HG02885 (cell line): ENCODE measurements at regions not wholly inside any gene's neighbourhood (a gene's known extent, or its start where the extent isn't known, plus 50 kb on each side); places are given as distances from the start of the nearest gene placed in this dataset.

Source experiments
- ATAC-seq: cut with Tn5 transposase; IDR thresholded peaks from one replicate; pipeline ENCODE4 v1.9.1; 2021; ENCODE audit warnings: mild to moderate bottlenecking; ENCODE audit not compliant: unreplicated experiment, poor library complexity

GRCh38 chr6:18663011-18663410 is 275.9 kb downstream of the RNF144B start:
- ATAC-seq: no peak

GRCh38 chr6:18664401-18664800 is 277.3 kb downstream of the RNF144B start:
- ATAC-seq: no peak

- ATAC-seq: no peak
Observed at GRCh38 chr6:18667612-18668011, 280.5 kb downstream of the RNF144B start.

GRCh38 chr6:18668994-18669393 is 281.8 kb downstream of the RNF144B start:
- ATAC-seq: no peak

GRCh38 chr6:18672852-18673251 is 285.7 kb downstream of the RNF144B start:
- ATAC-seq: no peak

GRCh38 chr6:18674346-18674745 is 287.2 kb downstream of the RNF144B start:
- no peak for ATAC-seq

GRCh38 chr6:18675881-18676280 is 288.7 kb downstream of the RNF144B start:
- no peak for ATAC-seq

- ATAC-seq: no peak
Observed at GRCh38 chr6:18676548-18676947, 289.4 kb downstream of the RNF144B start.

- no peak for ATAC-seq
Observed at GRCh38 chr6:18680842-18681241, 293.7 kb downstream of the RNF144B start.

GRCh38 chr6:18681832-18682503 is 294.8 kb downstream of the RNF144B start:
- no peak for ATAC-seq

- ATAC-seq: no peak
Observed at GRCh38 chr6:18684343-18684742, 297.2 kb downstream of the RNF144B start.

- ATAC-seq: no peak
Observed at GRCh38 chr6:18692929-18693685, 306.0 kb downstream of the RNF144B start.

- no peak for ATAC-seq
Observed at GRCh38 chr6:18693881-18694280, 306.7 kb downstream of the RNF144B start.

- no peak for ATAC-seq
Observed at GRCh38 chr6:18703546-18703945, 316.4 kb downstream of the RNF144B start.

- ATAC-seq: no peak
Observed at GRCh38 chr6:18707714-18708439, 320.7 kb downstream of the RNF144B start.

GRCh38 chr6:18712595-18712994 is 325.4 kb downstream of the RNF144B start:
- no peak for ATAC-seq

- ATAC-seq: no peak
Observed at GRCh38 chr6:18720075-18720474, 332.9 kb downstream of the RNF144B start.

GRCh38 chr6:18724056-18724455 is 336.9 kb downstream of the RNF144B start:
- no peak for ATAC-seq

- ATAC-seq: no peak
Observed at GRCh38 chr6:18725449-18725848, 338.3 kb downstream of the RNF144B start.

GRCh38 chr6:18733921-18734550 is 346.9 kb downstream of the RNF144B start:
- no peak for ATAC-seq

GRCh38 chr6:18741741-18742140 is 354.6 kb downstream of the RNF144B start:
- no peak for ATAC-seq
